Heart right ventricle (tissue), 16 donors: ENCODE measurements at regions not wholly inside any gene's neighbourhood (a gene's known extent, or its start where the extent isn't known, plus 50 kb on each side); places are given as distances from the start of the nearest gene placed in this dataset.

ENCODE experiments used
- ATAC-seq, 8 donors: fragments of 200-7000 bp; cut with Tn5 transposase; one replicate each; pipeline ENCODE4 v1.9.1; 2020; ENCODE audit warnings: mild to moderate bottlenecking in 8 of 8, moderate library complexity in 8 of 8, moderate number of reproducible peaks in 1 of 8
- DNase-seq, 2 donors: peaks; one replicate each; pipeline ENCODE4 v3.0.0-alpha.2; 2020
- H3K27ac ChIP-seq, 10 donors: fragments of 200-600 bp; sonication (generic) in 2 of 10; one replicate each; pipeline versions ENCODE4 v1.5.0 to v1.8.0; 2020 to 2022; ENCODE audit warnings: mild to moderate bottlenecking in 3 of 10
- H3K27me3 ChIP-seq, 7 donors: fragments of 200-600 bp; one replicate each; pipeline ENCODE4 v1.8.0; 2021 to 2022; ENCODE audit warnings: mild to moderate bottlenecking in 2 of 7
- H3K36me3 ChIP-seq, 9 donors: fragments of 200-600 bp; sonication (generic) in 1 of 9; one replicate each; pipeline versions ENCODE4 v1.5.0 to v1.8.0; 2020 to 2022; ENCODE audit warnings: mild to moderate bottlenecking in 2 of 9
- H3K4me1 ChIP-seq, 9 donors: fragments of 200-600 bp; sonication (generic) in 1 of 9; one replicate each; pipeline versions ENCODE4 v1.5.0 to v1.8.0; 2020 to 2022; ENCODE audit warnings: mild to moderate bottlenecking in 4 of 9
- H3K4me3 ChIP-seq, 10 donors: fragments of 200-600 bp; sonication (generic) in 2 of 10; one replicate each; pipeline versions ENCODE4 v1.5.0 to v1.8.0; 2020 to 2022; ENCODE audit warnings: mild to moderate bottlenecking in 7 of 10, moderate library complexity in 2 of 10
- H3K9me3 ChIP-seq, 11 donors: fragments of 200-600 bp in 10 of 11; sonication (generic) in 2 of 11; one replicate each; pipeline versions ENCODE4 v1.5.0 to v1.8.0; 2013 to 2022; ENCODE audit warnings: mild to moderate bottlenecking in 2 of 11, control low read depth in 1 of 11, moderate library complexity in 1 of 11
- CTCF ChIP-seq, 9 donors: fragments of 200-600 bp; sonication (generic) in 2 of 9; IDR thresholded peaks; one replicate each; pipeline versions ENCODE4 v1.5.0 to v1.8.0; 2021 to 2022; ENCODE audit warnings: antibody characterized with exemption in 9 of 9, mild to moderate bottlenecking in 5 of 9, moderate library complexity in 1 of 9
- WGBS, 2 donors: extraction: QIAGEN DNeasy Blood & Tissue Kit; methylation state at CpG; one replicate each; pipeline ENCODE4 v1.1.7; 2013; ENCODE audit warnings: inconsistent platforms in 1 of 2; 5-methylcytosine and 5-hydroxymethylcytosine counted together
- intact Hi-C, 10 donors: fragments of 100-400 bp; cut with DNase I; formaldehyde crosslinking; loops; one replicate each; pipeline versions ENCODE4 v1.11.1 to v1.14.2; 2022
- donor health status: Arrhythmogenic right ventricular cardiomyopathy.
- donor health status: ischemic (EF 13 %, LVEDD 7.1; RV severe dilation, severe dysfunction).
- donor health status: healthy with polysubstance abuse.
- donor health status: DM: no; HTN: yes; CAD: no.
- donor health status: DM: no; HTN: no; CAD: no.
- donor health status: ischemic (EF 25% LVEDD 6.9; RV normal size, moderate dysfunction).
- donor health status: ischemic (EF 25% LVEDD 5.7; RV mildly dilated, moderate dysfunction).
- donor health status: healthy.
- donor health status: DM: yes; HTN: yes; CAD: no.
- donor health status: Ischemic cardiomyopathy.
- donor health status: ischemic (EF 35%, LVEDD 5.7; RV mildly dilated, moderate dysfunction).
- donor health status: nonischemic (EF 11% LVEDD 7.7; RV severe dilation, severe dysfunction).
- donor health status: DM: yes; HTN: yes; CAD: no.
- donor health status: PGD.
- donor health status: ischemic (EF 29% LVEDD 5.4; RV normal size, mild dysfunction).
- donor health status: nonischemic (EF 23%, LVEDD 6.1; RV moderate dilation, normal function).

GRCh38 chr18:37675699-37676098, 110.1 kb upstream of the CELF4 start:
- H3K4me1 ChIP-seq, result no peaks in the 10 kb centered on the region
- no peak overlapping the region for H3K4me3 ChIP-seq
- ATAC-seq, result no peak
- H3K27ac ChIP-seq, result no peak overlapping the region
- DNase-seq, result no peak
- WGBS, 2 donors, result 87 to 89% methylated on average over 1 of the region's 1 CpG
- peaks cover 0 to 10% (median 0%) of the 10 kb centered on the region in 7 donors for H3K27me3 ChIP-seq
- no peaks in the 10 kb centered on the region for H3K36me3 ChIP-seq
- peaks cover 0 to 14% (median 0%) of the 10 kb centered on the region in 11 donors for H3K9me3 ChIP-seq
- TF ChIP-seq CTCF (IDR thresholded peaks at IDR 0.05), result no peak
- intact Hi-C loops, result no loop called here

- ATAC-seq (no peak), DNase-seq (no peak)
- no peak overlapping the region for H3K4me3 ChIP-seq
- 75 to 87% methylated on average over 4 of the region's 4 CpGs for WGBS, 2 donors
- no peaks in the 10 kb centered on the region for H3K36me3 ChIP-seq
- peaks cover 0 to 14% (median 0%) of the 10 kb centered on the region in 11 donors for H3K9me3 ChIP-seq
- intact Hi-C loops, result no loop called here
- peaks cover 0 to 8% (median 0%) of the 10 kb centered on the region in 7 donors for H3K27me3 ChIP-seq
- TF ChIP-seq CTCF (IDR thresholded peaks at IDR 0.05), result no peak
- no peak overlapping the region for H3K27ac ChIP-seq
- H3K4me1 ChIP-seq, result no peaks in the 10 kb centered on the region
These were observed 109.0 kb upstream of the CELF4 start for GRCh38 chr18:37674570-37674969.

- no peak for TF ChIP-seq CTCF (IDR thresholded peaks at IDR 0.05)
- 59 to 60% methylated on average over 9 of the region's 9 CpGs for WGBS, 2 donors
- H3K36me3 ChIP-seq, result no peaks in the 10 kb centered on the region
- no peaks in the 10 kb centered on the region for H3K4me1 ChIP-seq
- no peak for DNase-seq
- no peak overlapping the region for H3K4me3 ChIP-seq
- no peak for ATAC-seq
- H3K27me3 ChIP-seq, result peaks cover 0 to 4% (median 0%) of the 10 kb centered on the region in 7 donors
- no peak overlapping the region for H3K27ac ChIP-seq
- H3K9me3 ChIP-seq, result peaks cover 0 to 14% (median 0%) of the 10 kb centered on the region in 11 donors
- intact Hi-C loops, result no loop called here
These were observed 108.1 kb upstream of the CELF4 start for GRCh38 chr18:37673671-37674070.

GRCh38 chr18:37672932-37673595, 107.5 kb upstream of the CELF4 start:
- no peak for TF ChIP-seq CTCF (IDR thresholded peaks at IDR 0.05)
- DNase-seq (no peak), ATAC-seq (no peak)
- 46 to 60% methylated on average over 3 of the region's 3 CpGs for WGBS, 2 donors
- no peak overlapping the region for H3K4me3 ChIP-seq
- no peaks in the 10 kb centered on the region for H3K36me3 ChIP-seq
- H3K9me3 ChIP-seq, result peaks cover 0 to 14% (median 0%) of the 10 kb centered on the region in 11 donors
- intact Hi-C loops, result no loop called here
- H3K4me1 ChIP-seq, result no peaks in the 10 kb centered on the region
- no peak overlapping the region for H3K27ac ChIP-seq
- peaks cover 0 to 4% (median 0%) of the 10 kb centered on the region in 7 donors for H3K27me3 ChIP-seq
